ENCODE measurements at regions not wholly inside any gene's neighbourhood (a gene's known extent, or its start where the extent isn't known, plus 50 kb on each side); places are given as distances from the start of the nearest gene placed in this dataset.
"Not testable (repeated sequence)": the region's sequence is repeated elsewhere in the genome, so short reads cannot be mapped to it uniquely, and the experiment has no call there.

- no peaks in the 10 kb centered on the region for H3K9me3 Mint-ChIP-seq
- H3K4me1 Mint-ChIP-seq (ENCODE audit: low read depth in 2 of 2) = peaks cover 25% of the 10 kb centered on the region in 2 donors
- peak overlapping the region; percentile 83 for H3K4me3 Mint-ChIP-seq
- peak overlapping the region; percentile 42 to 91 for H3K27ac Mint-ChIP-seq
- peaks cover 6% of the 10 kb centered on the region for H3K36me3 Mint-ChIP-seq
- no peaks in the 10 kb centered on the region for H3K27me3 Mint-ChIP-seq
- DNase-seq (ENCODE audit: low spot score) (no peak), ATAC-seq (peak; percentile 61 to 70)
Observed at GRCh38 chr10:30542001-30542894, 87.3 kb downstream of the LYZL2 start.

GRCh38 chr10:30540276-30540675 is 89.3 kb downstream of the LYZL2 start:
- H3K4me3 Mint-ChIP-seq = peak overlapping the region; percentile 18
- peaks cover 6% of the 10 kb centered on the region for H3K36me3 Mint-ChIP-seq
- peak overlapping the region; percentile 30 to 38 for H3K27ac Mint-ChIP-seq
- DNase-seq (ENCODE audit: low spot score) (no peak), ATAC-seq (peak; percentile 72 to 79)
- no peaks in the 10 kb centered on the region for H3K9me3 Mint-ChIP-seq
- peaks cover 33 to 35% of the 10 kb centered on the region in 2 donors for H3K4me1 Mint-ChIP-seq (ENCODE audit: low read depth in 2 of 2)
- H3K27me3 Mint-ChIP-seq = no peaks in the 10 kb centered on the region

- no peaks in the 10 kb centered on the region for H3K27me3 Mint-ChIP-seq
- H3K4me3 Mint-ChIP-seq = no peak overlapping the region
- peaks cover 6% of the 10 kb centered on the region for H3K36me3 Mint-ChIP-seq
- ATAC-seq = no peak
- DNase-seq (ENCODE audit: low spot score) = no peak
- peak overlapping the region in 1 of 2 donors; percentile 63 for H3K27ac Mint-ChIP-seq
- no peaks in the 10 kb centered on the region for H3K9me3 Mint-ChIP-seq
- peaks cover 45 to 48% of the 10 kb centered on the region in 2 donors for H3K4me1 Mint-ChIP-seq (ENCODE audit: low read depth in 2 of 2)
Observed at GRCh38 chr10:30538086-30538485, 91.5 kb downstream of the LYZL2 start.

- H3K4me1 Mint-ChIP-seq (ENCODE audit: low read depth in 2 of 2) = peaks cover 45 to 49% of the 10 kb centered on the region in 2 donors
- no peaks in the 10 kb centered on the region for H3K27me3 Mint-ChIP-seq
- peak overlapping the region in 1 of 2 donors; percentile 63 for H3K27ac Mint-ChIP-seq
- peaks cover 6% of the 10 kb centered on the region for H3K36me3 Mint-ChIP-seq
- DNase-seq (ENCODE audit: low spot score) = no peak
- ATAC-seq = no peak
- H3K9me3 Mint-ChIP-seq = no peaks in the 10 kb centered on the region
- H3K4me3 Mint-ChIP-seq = no peak overlapping the region
Observed at GRCh38 chr10:30537586-30537985, 92.0 kb downstream of the LYZL2 start.

- DNase-seq (ENCODE audit: low spot score); H3K9me3 Mint-ChIP-seq; H3K4me3 Mint-ChIP-seq; H3K36me3 Mint-ChIP-seq; H3K27me3 Mint-ChIP-seq; ATAC-seq: not testable (repeated sequence)
- H3K4me1 Mint-ChIP-seq (ENCODE audit: low read depth in 2 of 2) = peaks cover 45 to 49% of the 10 kb centered on the region in 2 donors
- peak overlapping the region in 1 of 2 donors; percentile 63 for H3K27ac Mint-ChIP-seq
Observed at GRCh38 chr10:30537158-30537557, 92.4 kb downstream of the LYZL2 start.

- H3K4me1 Mint-ChIP-seq (ENCODE audit: low read depth in 2 of 2) = peaks cover 47 to 51% of the 10 kb centered on the region in 2 donors
- H3K9me3 Mint-ChIP-seq = no peaks in the 10 kb centered on the region
- H3K36me3 Mint-ChIP-seq = no peaks in the 10 kb centered on the region
- no peak overlapping the region for H3K4me3 Mint-ChIP-seq
- DNase-seq (ENCODE audit: low spot score) = no peak
- H3K27me3 Mint-ChIP-seq = no peaks in the 10 kb centered on the region
- peak overlapping the region; percentile 5 to 60 for H3K27ac Mint-ChIP-seq
- no peak for ATAC-seq
Observed at GRCh38 chr10:30536578-30536977, 93.0 kb downstream of the LYZL2 start.

GRCh38 chr10:30535677-30536076 is 93.9 kb downstream of the LYZL2 start:
- DNase-seq (ENCODE audit: low spot score) (no peak), ATAC-seq (no peak)
- no peaks in the 10 kb centered on the region for H3K9me3 Mint-ChIP-seq
- H3K4me1 Mint-ChIP-seq (ENCODE audit: low read depth in 2 of 2) = peaks cover 47 to 51% of the 10 kb centered on the region in 2 donors
- no peaks in the 10 kb centered on the region for H3K27me3 Mint-ChIP-seq
- no peaks in the 10 kb centered on the region for H3K36me3 Mint-ChIP-seq
- no peak overlapping the region for H3K4me3 Mint-ChIP-seq
- peak overlapping the region in 1 of 2 donors; percentile 100 for H3K27ac Mint-ChIP-seq

GRCh38 chr10:30534465-30535144 is 94.9 kb downstream of the LYZL2 start:
- peaks cover 49 to 54% of the 10 kb centered on the region in 2 donors for H3K4me1 Mint-ChIP-seq (ENCODE audit: low read depth in 2 of 2)
- DNase-seq (ENCODE audit: low spot score) (peak; percentile 82), ATAC-seq (peak; percentile 20 to 39)
- peak overlapping the region; percentile 37 to 100 for H3K27ac Mint-ChIP-seq
- no peaks in the 10 kb centered on the region for H3K9me3 Mint-ChIP-seq
- H3K36me3 Mint-ChIP-seq = no peaks in the 10 kb centered on the region
- peak overlapping the region; percentile 21 for H3K4me3 Mint-ChIP-seq
- H3K27me3 Mint-ChIP-seq = no peaks in the 10 kb centered on the region

- Mint-ChIP-seq H3K27ac (peak overlapping the region; percentile 99 to 100), H3K36me3 (no peaks in the 10 kb centered on the region), H3K9me3 (no peaks in the 10 kb centered on the region), H3K27me3 (no peaks in the 10 kb centered on the region), H3K4me3 (peak overlapping the region; percentile 67), H3K4me1 (ENCODE audit: low read depth in 2 of 2) (peaks cover 69 to 70% of the 10 kb centered on the region in 2 donors)
- ATAC-seq (peak; percentile 20 to 49), DNase-seq (ENCODE audit: low spot score) (no peak)
Observed at GRCh38 chr10:30531751-30532530, 97.6 kb downstream of the LYZL2 start.

- no peaks in the 10 kb centered on the region for H3K9me3 Mint-ChIP-seq
- no peaks in the 10 kb centered on the region for H3K36me3 Mint-ChIP-seq
- peaks cover 72 to 79% of the 10 kb centered on the region in 2 donors for H3K4me1 Mint-ChIP-seq (ENCODE audit: low read depth in 2 of 2)
- H3K27me3 Mint-ChIP-seq = no peaks in the 10 kb centered on the region
- ATAC-seq = peak; percentile 88 to 92
- H3K4me3 Mint-ChIP-seq = peak overlapping the region; percentile 96
- H3K27ac Mint-ChIP-seq = peak overlapping the region; percentile 99 to 100
- peak; percentile 96 for DNase-seq (ENCODE audit: low spot score)
Observed at GRCh38 chr10:30529373-30529998, 95.5 kb downstream of the MAP3K8 start.

GRCh38 chr10:30528429-30528786 is 94.4 kb downstream of the MAP3K8 start:
- peak in 1 of 2 donors; percentile 46 for ATAC-seq
- DNase-seq (ENCODE audit: low spot score) = no peak
- H3K9me3 Mint-ChIP-seq = no peaks in the 10 kb centered on the region
- H3K27ac Mint-ChIP-seq = peak overlapping the region; percentile 99 to 100
- H3K36me3 Mint-ChIP-seq = no peaks in the 10 kb centered on the region
- peaks cover 72 to 78% of the 10 kb centered on the region in 2 donors for H3K4me1 Mint-ChIP-seq (ENCODE audit: low read depth in 2 of 2)
- H3K4me3 Mint-ChIP-seq = peak overlapping the region; percentile 73
- no peaks in the 10 kb centered on the region for H3K27me3 Mint-ChIP-seq

- peak overlapping the region; percentile 99 to 100 for H3K27ac Mint-ChIP-seq
- H3K4me1 Mint-ChIP-seq (ENCODE audit: low read depth in 2 of 2) = peaks cover 71 to 74% of the 10 kb centered on the region in 2 donors
- peak overlapping the region; percentile 73 for H3K4me3 Mint-ChIP-seq
- no peaks in the 10 kb centered on the region for H3K27me3 Mint-ChIP-seq
- no peaks in the 10 kb centered on the region for H3K36me3 Mint-ChIP-seq
- DNase-seq (ENCODE audit: low spot score) (no peak), ATAC-seq (no peak)
- H3K9me3 Mint-ChIP-seq = no peaks in the 10 kb centered on the region
Observed at GRCh38 chr10:30527623-30528428, 93.8 kb downstream of the MAP3K8 start.

All from natural killer cell treated with Interleukin-12 subunit alpha and Interleukin-12 subunit beta and Interleukin-15 and Interleukin-18, amount 100 ng/mL, for 72 hours (primary cell).